Kasumi-1 (cell line): ENCODE measurements at regions not wholly inside any gene's neighbourhood (a gene's known extent, or its start where the extent isn't known, plus 50 kb on each side); places are given as distances from the start of the nearest gene placed in this dataset.
"Not testable (repeated sequence)": the region's sequence is repeated elsewhere in the genome, so short reads cannot be mapped to it uniquely, and the experiment has no call there.

Source experiments
- DNase-seq, 2 experiments: peaks; one replicate each; lab custom pipeline; 2025; lab: John Stamatoyannopoulos, UW

DNA sequence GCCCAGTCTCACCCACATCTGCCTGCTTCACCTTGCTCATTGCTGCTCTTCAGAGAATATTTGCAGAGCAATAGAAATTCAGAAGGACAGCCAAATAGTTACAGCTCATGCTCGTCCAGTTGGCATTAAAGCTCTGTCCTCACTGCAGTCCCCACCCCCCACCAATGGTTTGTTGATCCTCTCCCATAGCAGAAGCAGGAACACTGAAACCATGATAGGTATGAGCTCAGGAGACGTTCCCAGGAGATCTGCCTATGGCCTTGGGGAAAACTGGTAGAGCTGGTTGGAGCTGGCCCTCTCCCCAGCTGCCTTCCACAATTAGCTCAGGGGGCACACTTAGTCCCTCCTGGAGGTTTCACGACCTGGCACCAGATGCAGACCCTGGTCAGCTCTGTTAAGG is 68.6 kb upstream of the KMT2C start:
- no peak for DNase-seq

DNA sequence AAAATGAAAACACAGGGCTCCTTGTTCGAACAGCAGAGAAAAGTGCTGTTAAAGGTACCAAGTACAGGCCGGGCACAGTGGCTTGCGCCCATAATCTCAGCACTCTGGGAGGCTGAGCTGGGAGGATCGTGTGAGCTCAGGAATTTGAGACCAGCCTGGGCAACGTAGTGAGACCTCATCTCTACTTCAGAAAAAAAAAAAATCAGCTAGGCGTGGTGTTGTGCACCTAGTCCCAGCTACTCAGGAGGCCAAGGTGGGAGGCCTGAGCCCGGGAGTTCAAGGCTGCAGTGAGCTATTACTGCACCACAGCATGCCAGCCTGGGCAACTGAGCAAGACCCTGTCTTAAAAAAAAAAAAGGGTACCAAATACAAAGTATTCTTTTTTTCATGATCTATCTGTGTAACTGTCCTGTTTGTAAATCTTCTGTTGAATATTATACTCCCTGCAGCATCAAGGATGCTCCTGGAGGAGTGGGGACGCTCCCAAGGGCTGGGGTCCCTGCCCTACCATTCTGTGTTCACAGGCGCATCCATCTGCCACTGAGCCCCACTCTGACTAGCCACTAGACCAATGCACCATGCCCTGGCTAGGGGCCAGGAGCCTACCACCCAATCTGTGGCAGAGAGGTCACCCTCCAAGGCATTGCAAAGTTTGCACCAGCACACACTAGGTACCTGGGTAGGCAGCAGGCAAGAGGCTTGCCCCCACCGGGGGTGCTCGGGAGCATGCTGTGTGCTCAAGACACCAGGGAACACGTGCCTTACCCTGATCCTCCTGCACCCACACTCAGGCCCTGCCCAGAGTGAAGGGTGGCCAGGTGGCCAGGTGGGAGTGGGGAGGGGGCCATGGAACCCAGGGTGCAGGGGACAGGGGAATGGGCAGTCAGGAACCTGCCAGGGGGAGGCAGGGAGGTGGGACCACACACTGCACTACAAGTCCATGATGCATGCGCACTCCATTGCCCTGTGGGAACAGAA is 67.3 kb upstream of the KMT2C start:
- no peak for DNase-seq

DNA sequence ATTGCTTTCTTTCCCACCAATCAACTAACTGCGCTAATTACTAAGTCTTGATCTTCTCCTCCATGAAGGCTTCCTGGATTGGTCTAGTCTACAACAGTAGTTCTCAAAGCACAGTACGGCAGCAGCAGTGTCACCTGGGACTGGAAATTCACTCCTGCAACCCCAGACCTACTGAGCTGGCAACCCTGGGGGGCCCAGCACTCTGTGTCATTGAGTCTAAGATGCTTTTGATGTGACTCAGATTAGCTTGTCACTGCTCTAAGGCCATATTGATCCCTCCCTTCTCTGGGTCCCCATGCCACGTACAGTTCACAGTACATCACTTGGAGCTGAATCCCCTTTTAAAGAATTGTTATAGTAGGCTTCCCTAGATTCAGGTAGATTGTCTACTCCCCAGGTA is 65.7 kb upstream of the KMT2C start:
- DNase-seq: no peak

DNA sequence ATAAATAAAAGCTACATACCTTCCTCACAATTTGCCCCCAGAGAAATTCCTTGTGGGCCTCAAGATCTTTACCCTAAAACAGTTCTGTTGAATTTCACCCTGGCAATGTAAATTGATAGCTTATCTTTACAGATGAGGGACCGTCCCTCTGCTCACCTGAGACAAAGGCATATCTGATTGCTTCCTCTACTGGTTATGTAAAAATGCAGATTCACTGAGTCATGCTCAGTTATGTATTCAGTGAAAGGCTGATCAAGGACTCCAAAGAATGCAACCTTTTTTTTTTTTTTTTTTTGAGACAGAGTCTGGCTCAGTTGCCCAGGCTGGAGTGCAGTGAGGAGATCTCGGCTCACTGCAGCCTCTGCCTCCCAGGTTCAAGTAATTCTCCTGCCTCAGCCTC is 64.2 kb upstream of the KMT2C start:
- DNase-seq: not testable (repeated sequence)

DNA sequence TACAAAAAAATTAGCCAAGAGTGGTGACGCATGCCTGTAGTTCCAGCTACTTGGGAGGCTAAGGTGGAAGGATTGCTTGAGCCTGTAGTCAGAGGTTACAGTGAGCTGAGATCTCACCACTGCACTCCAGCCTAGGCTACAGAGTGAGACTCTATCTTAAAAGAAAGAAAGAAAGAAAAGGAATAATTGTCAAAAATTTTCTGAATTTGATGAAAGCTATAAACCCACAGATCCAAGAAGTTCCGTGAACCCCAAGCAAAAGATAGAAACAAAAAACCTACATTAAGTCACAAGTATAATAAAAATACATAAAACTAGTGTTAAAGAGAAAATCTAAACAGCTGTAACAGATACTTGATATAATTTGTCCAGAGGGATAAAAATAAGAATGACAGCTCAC is 60.1 kb upstream of the KMT2C start:
- DNase-seq: no peak

- DNase-seq: no peak
These were observed 57.1 kb upstream of the KMT2C start for GRCh38 chr7:152492952-152493351.

DNA sequence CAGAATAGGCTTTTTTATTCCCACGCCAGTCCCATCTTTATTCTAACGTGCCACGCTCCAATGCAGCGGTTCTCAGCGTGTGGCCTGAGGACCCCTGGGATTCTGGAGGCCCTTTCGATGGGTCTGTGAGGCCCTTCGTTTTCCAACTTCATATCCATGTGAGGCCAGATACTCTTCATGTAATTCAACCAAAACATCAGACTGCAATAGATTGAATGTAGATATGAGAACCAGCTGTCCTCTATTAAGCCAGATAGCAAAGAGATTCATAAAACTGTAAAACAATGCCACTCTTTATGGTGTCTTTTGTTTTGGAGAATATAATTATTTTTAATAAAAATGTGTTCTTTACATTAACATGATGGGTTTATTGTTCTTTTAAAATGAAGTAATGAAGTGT is 53.2 kb upstream of the KMT2C start:
- DNase-seq: no peak

- no peak for DNase-seq
These were observed 51.2 kb upstream of the KMT2C start for GRCh38 chr7:152486968-152487367.

GRCh38 chr7:152485826-152486225 is 50.0 kb upstream of the KMT2C start:
- DNase-seq: no peak
